Ovary (tissue), 7 donors: ENCODE measurements at regions not wholly inside any gene's neighbourhood (a gene's known extent, or its start where the extent isn't known, plus 50 kb on each side); places are given as distances from the start of the nearest gene placed in this dataset.

Experiments
- DNase-seq, 5 donors: peaks; one replicate each; pipeline ENCODE4 v3.0.0-alpha.2; 2019 to 2020
- H3K27ac ChIP-seq, 2 donors: fragments of 200-600 bp; one replicate each; pipeline versions ENCODE4 v1.5.1 to v1.8.0; 2019 to 2022
- H3K27me3 ChIP-seq: fragments of 200-600 bp; one replicate; pipeline ENCODE4 v1.8.0; 2022
- H3K36me3 ChIP-seq: fragments of 200-600 bp; sonication (generic); one replicate; pipeline ENCODE4 v1.5.1; 2019
- H3K4me1 ChIP-seq: one replicate; pipeline ENCODE4 v1.8.1; 2013; ENCODE audit warnings: mild to moderate bottlenecking, moderate library complexity; ENCODE audit not compliant: insufficient read depth
- H3K4me3 ChIP-seq: fragments of 200-600 bp; sonication (generic); one replicate; pipeline ENCODE4 v1.5.1; 2017
- H3K9me3 ChIP-seq, 2 donors: fragments of 200-600 bp in 1 of 2; sonication (generic) in 1 of 2; one replicate each; pipeline versions ENCODE4 v1.5.1 to v1.8.1; 2013 to 2019; ENCODE audit warnings: mild to moderate bottlenecking in 1 of 2, moderate library complexity in 1 of 2
- EP300 ChIP-seq: sonication (generic); formaldehyde crosslinking; IDR thresholded peaks from one replicate; pipeline ENCODE4 v1.6.1; 2017; ENCODE audit warnings: antibody characterized with exemption
- POLR2A ChIP-seq: fragments of 450-650 bp; IDR thresholded peaks from one replicate; pipeline ENCODE4 v1.6.1; 2017; ENCODE audit warnings: antibody characterized with exemption, mild to moderate bottlenecking, moderate library complexity
- WGBS, 3 donors: extraction: QIAGEN DNeasy Blood & Tissue Kit in 1 of 3; methylation state at CpG; one replicate each; pipeline versions ENCODE4 v1.1.5 to v1.1.7; 2013 to 2017; 5-methylcytosine and 5-hydroxymethylcytosine counted together
- intact Hi-C, 4 donors: fragments of 100-400 bp; cut with DNase I; formaldehyde crosslinking; loops; one replicate each; pipeline versions ENCODE4 v1.11.0 to v1.15.1; 2022 to 2023
- TF ChIP-seq, protein P1 (sequence below), 3 donors: fragments of 450-650 bp in 2 of 3; fragments of 200-600 bp in 1 of 3; IDR thresholded peaks; one replicate each; pipeline versions ENCODE4 v1.5.1 to v1.8.0; 2016 to 2022; ENCODE audit warnings: antibody characterized with exemption in 3 of 3, mild to moderate bottlenecking in 1 of 3
- donor health status: DM: no; HTN: no; CAD: no; lungs with moderate emphysema.
- donor health status: DM: no; HTN: no; CAD: no.
- donor health status: Bipolar disorder and iron deficiency.
- donor health status: DM: no; HTN: no; CAD: no.
- donor health status: DM: yes; HTN: yes; CAD: no.

DNA sequence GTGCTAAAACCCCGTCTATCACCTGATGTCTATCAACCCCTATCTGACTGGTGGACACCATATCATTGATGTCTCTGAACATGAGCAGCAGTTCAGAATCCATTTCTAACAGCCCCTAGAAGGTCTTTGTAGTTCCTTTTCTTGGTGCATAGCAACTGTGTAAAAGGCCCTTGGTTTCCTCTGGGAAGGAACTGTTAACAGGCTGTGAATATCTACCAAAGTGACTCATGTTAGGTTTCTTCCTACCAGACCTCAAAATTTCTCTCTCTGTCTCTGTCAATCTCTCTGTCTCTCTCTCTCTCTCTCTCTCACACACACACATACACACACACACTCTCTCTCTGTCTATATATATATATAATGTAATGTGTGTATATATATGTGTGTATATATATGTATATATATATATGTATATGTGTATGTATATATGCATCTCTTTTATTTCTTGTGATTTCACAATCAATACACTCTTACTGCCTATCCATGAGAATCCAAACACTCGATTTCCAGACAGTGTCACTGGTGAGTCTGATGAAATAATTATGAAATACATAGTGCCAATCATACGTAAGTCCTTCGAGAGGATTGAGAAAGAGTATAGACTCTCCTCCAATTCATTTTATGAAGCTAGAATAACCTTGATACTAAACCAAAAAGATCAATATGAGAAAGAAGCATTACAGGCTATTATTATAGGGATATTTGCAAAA lies 335.9 kb upstream of the SLCO3A1 start:
- no peaks in the 10 kb centered on the region for H3K36me3 ChIP-seq
- no peaks in the 10 kb centered on the region for H3K27me3 ChIP-seq
- H3K27ac ChIP-seq: no peak overlapping the region
- no peaks in the 10 kb centered on the region for H3K9me3 ChIP-seq
- no peak overlapping the region for H3K4me3 ChIP-seq
- TF ChIP-seq EP300 (no peak), POLR2A (no peak)
- TF ChIP-seq, protein P1, sequence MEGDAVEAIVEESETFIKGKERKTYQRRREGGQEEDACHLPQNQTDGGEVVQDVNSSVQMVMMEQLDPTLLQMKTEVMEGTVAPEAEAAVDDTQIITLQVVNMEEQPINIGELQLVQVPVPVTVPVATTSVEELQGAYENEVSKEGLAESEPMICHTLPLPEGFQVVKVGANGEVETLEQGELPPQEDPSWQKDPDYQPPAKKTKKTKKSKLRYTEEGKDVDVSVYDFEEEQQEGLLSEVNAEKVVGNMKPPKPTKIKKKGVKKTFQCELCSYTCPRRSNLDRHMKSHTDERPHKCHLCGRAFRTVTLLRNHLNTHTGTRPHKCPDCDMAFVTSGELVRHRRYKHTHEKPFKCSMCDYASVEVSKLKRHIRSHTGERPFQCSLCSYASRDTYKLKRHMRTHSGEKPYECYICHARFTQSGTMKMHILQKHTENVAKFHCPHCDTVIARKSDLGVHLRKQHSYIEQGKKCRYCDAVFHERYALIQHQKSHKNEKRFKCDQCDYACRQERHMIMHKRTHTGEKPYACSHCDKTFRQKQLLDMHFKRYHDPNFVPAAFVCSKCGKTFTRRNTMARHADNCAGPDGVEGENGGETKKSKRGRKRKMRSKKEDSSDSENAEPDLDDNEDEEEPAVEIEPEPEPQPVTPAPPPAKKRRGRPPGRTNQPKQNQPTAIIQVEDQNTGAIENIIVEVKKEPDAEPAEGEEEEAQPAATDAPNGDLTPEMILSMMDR (IDR thresholded peaks at IDR 0.05): no peak
- intact Hi-C loops: no loop called here
- no peaks in the 10 kb centered on the region for H3K4me1 ChIP-seq
- DNase-seq: no peak
- WGBS, 3 donors: 84 to 87% (median 86%) methylated on average over 4 of the region's 4 CpGs

DNA sequence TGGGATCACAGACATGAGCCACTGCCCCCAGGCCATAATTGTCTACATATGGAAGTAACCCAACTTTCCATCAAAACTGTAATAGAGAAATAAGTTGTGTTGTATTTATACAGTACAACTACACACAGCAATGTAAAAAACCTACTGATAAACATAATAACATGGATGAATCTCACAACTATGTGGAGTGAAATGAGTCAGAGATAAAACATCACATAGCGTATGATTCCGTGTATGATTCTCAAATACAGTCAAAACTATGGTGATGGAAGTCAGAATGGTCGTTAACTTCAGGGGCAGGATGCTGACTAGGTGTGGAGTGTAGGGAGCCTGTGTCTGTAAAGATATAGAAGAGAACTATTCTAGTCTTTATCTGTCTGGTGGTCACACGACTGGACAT lies 332.7 kb upstream of the SLCO3A1 start:
- DNase-seq: no peak
- Histone ChIP-seq H3K9me3 (peaks cover 0 to 4% of the 10 kb centered on the region in 2 donors), H3K4me3 (no peak overlapping the region), H3K36me3 (no peaks in the 10 kb centered on the region), H3K4me1 (no peaks in the 10 kb centered on the region), H3K27me3 (no peaks in the 10 kb centered on the region), H3K27ac (no peak overlapping the region)
- intact Hi-C loops: no loop called here
- 52 to 76% (median 76%) methylated on average over 4 of the region's 4 CpGs for WGBS, 3 donors
- TF ChIP-seq, protein P1 (IDR thresholded peaks at IDR 0.05): no peak
- TF ChIP-seq POLR2A (no peak), EP300 (no peak)

DNA sequence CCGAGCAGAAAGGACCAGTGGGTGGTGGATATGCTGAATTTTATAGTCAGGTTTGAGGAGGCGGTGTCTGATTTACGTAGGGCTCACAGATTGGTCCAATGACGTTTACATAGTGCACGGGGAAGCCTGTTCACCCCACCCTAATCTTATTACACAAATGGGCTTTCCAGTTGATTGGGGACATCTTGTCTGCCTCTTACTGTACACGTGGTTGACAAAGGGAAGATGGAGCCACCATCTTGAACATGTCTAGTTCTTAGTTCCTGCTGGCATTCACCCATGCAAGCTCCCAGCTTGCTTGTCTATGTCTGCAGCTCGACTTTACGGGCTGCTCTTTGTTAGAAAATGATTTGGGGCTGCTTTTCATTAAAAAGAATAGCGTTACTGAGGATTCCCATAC lies 332.0 kb upstream of the SLCO3A1 start:
- 74 to 77% (median 75%) methylated on average over 9 of the region's 9 CpGs for WGBS, 3 donors
- H3K27ac ChIP-seq: no peak overlapping the region
- DNase-seq: no peak
- no peaks in the 10 kb centered on the region for H3K36me3 ChIP-seq
- H3K4me1 ChIP-seq: no peaks in the 10 kb centered on the region
- TF ChIP-seq EP300 (no peak), POLR2A (no peak)
- TF ChIP-seq, protein P1 (IDR thresholded peaks at IDR 0.05): no peak
- H3K4me3 ChIP-seq: no peak overlapping the region
- intact Hi-C loops: no loop called here
- H3K27me3 ChIP-seq: no peaks in the 10 kb centered on the region
- peaks cover 0 to 4% of the 10 kb centered on the region in 2 donors for H3K9me3 ChIP-seq

GRCh38 chr15:91521996-91522395 lies 331.5 kb upstream of the SLCO3A1 start:
- 78 to 86% (median 81%) methylated on average over 2 of the region's 2 CpGs for WGBS, 3 donors
- H3K4me1 ChIP-seq: no peaks in the 10 kb centered on the region
- no peak for DNase-seq
- H3K27me3 ChIP-seq: no peaks in the 10 kb centered on the region
- H3K9me3 ChIP-seq: peaks cover 0 to 4% of the 10 kb centered on the region in 2 donors
- intact Hi-C loops: no loop called here
- no peak overlapping the region for H3K27ac ChIP-seq
- TF ChIP-seq EP300: no peak
- TF ChIP-seq POLR2A: no peak
- TF ChIP-seq, protein P1 (IDR thresholded peaks at IDR 0.05): no peak
- no peaks in the 10 kb centered on the region for H3K36me3 ChIP-seq
- no peak overlapping the region for H3K4me3 ChIP-seq
